IPS DF 6.9 (cell line): ENCODE measurements at regions not wholly inside any gene's neighbourhood (a gene's known extent, or its start where the extent isn't known, plus 50 kb on each side); places are given as distances from the start of the nearest gene placed in this dataset.

Experiments used
- DNase-seq: peaks from one replicate; pipeline ENCODE4 v3.0.0-alpha.2; 2013; ENCODE audit warnings: low read depth, low spot score
- H3K27ac ChIP-seq: one replicate; pipeline ENCODE4 v1.5.1; 2013; ENCODE audit warnings: low read length, control low read depth
- H3K27me3 ChIP-seq: 2 replicates; pipeline ENCODE4 v1.6.1; 2013; ENCODE audit warnings: mild to moderate bottlenecking, low read length; ENCODE audit not compliant: control insufficient read depth, insufficient read depth
- H3K36me3 ChIP-seq: 2 replicates; pipeline ENCODE4 v1.6.1; 2013; ENCODE audit warnings: low read length; ENCODE audit not compliant: control insufficient read depth, insufficient read depth
- H3K4me1 ChIP-seq: 2 replicates; pipeline ENCODE4 v1.6.1; 2013; ENCODE audit warnings: low read length; ENCODE audit not compliant: control insufficient read depth, insufficient read depth
- H3K4me3 ChIP-seq: 2 replicates; pipeline ENCODE4 v1.5.1; 2013; ENCODE audit warnings: mild to moderate bottlenecking, low read length
- H3K9me3 ChIP-seq: 2 replicates; pipeline ENCODE4 v1.6.1; 2013; ENCODE audit warnings: low read length, inconsistent platforms; ENCODE audit not compliant: control insufficient read depth, insufficient read depth
- WGBS: extraction: QIAGEN DNeasy Blood & Tissue Kit; methylation state at CpG from one replicate; pipeline ENCODE4 v1.1.7; 2013; ENCODE audit warnings: mixed read lengths, missing lambda C conversion rate; ENCODE audit not compliant: insufficient read length, insufficient coverage; 5-methylcytosine and 5-hydroxymethylcytosine counted together

GRCh38 chr19:30857966-30858490, 485.8 kb downstream of the ZNF536 start:
- WGBS, result no CpG with 5 or more reads among the region's 7 CpGs

GRCh38 chr19:30857388-30857787, 485.2 kb downstream of the ZNF536 start:
- WGBS, result no CpG with 5 or more reads among the region's 6 CpGs
- no peak overlapping the region for H3K27ac ChIP-seq
- H3K27me3 ChIP-seq, result no peaks in the 10 kb centered on the region
- no peak for DNase-seq
- H3K4me3 ChIP-seq, result no peak overlapping the region
- H3K4me1 ChIP-seq, result no peaks in the 10 kb centered on the region
- no peaks in the 10 kb centered on the region for H3K9me3 ChIP-seq
- no peaks in the 10 kb centered on the region for H3K36me3 ChIP-seq

More at GRCh38 chr19:30857966-30858490, 485.8 kb downstream of the ZNF536 start:
- H3K27ac ChIP-seq, result no peak overlapping the region
- no peaks in the 10 kb centered on the region for H3K27me3 ChIP-seq
- DNase-seq, result no peak
- H3K4me1 ChIP-seq, result no peaks in the 10 kb centered on the region
- H3K36me3 ChIP-seq, result no peaks in the 10 kb centered on the region
- H3K9me3 ChIP-seq, result no peaks in the 10 kb centered on the region
- H3K4me3 ChIP-seq, result no peak overlapping the region

- Histone ChIP-seq H3K27ac (no peak overlapping the region), H3K27me3 (no peaks in the 10 kb centered on the region), H3K4me3 (no peak overlapping the region), H3K36me3 (no peaks in the 10 kb centered on the region), H3K4me1 (no peaks in the 10 kb centered on the region), H3K9me3 (no peaks in the 10 kb centered on the region)
- DNase-seq, result no peak
- WGBS, result no CpG with 5 or more reads among the region's 3 CpGs
These were observed 484.6 kb downstream of the ZNF536 start for GRCh38 chr19:30856786-30857185.

GRCh38 chr19:30856376-30856775, 484.2 kb downstream of the ZNF536 start:
- Histone ChIP-seq H3K4me1 (no peaks in the 10 kb centered on the region), H3K27me3 (no peaks in the 10 kb centered on the region), H3K36me3 (no peaks in the 10 kb centered on the region), H3K9me3 (no peaks in the 10 kb centered on the region), H3K4me3 (no peak overlapping the region), H3K27ac (no peak overlapping the region)
- no peak for DNase-seq
- WGBS, result no CpG with 5 or more reads among the region's 3 CpGs

- no CpG with 5 or more reads among the region's 6 CpGs for WGBS
These were observed 483.3 kb downstream of the ZNF536 start for GRCh38 chr19:30855442-30855841.

GRCh38 chr19:30854661-30855060, 482.5 kb downstream of the ZNF536 start:
- no peak for DNase-seq
- Histone ChIP-seq H3K4me1 (no peaks in the 10 kb centered on the region), H3K36me3 (no peaks in the 10 kb centered on the region), H3K27me3 (no peaks in the 10 kb centered on the region), H3K9me3 (no peaks in the 10 kb centered on the region), H3K27ac (no peak overlapping the region), H3K4me3 (no peak overlapping the region)
- WGBS, result no CpG with 5 or more reads among the region's 4 CpGs

More at GRCh38 chr19:30855442-30855841, 483.3 kb downstream of the ZNF536 start:
- H3K36me3 ChIP-seq, result no peaks in the 10 kb centered on the region
- no peaks in the 10 kb centered on the region for H3K4me1 ChIP-seq
- no peak overlapping the region for H3K27ac ChIP-seq
- H3K4me3 ChIP-seq, result no peak overlapping the region
- no peaks in the 10 kb centered on the region for H3K9me3 ChIP-seq
- H3K27me3 ChIP-seq, result no peaks in the 10 kb centered on the region
- no peak for DNase-seq

- H3K36me3 ChIP-seq, result no peaks in the 10 kb centered on the region
- H3K9me3 ChIP-seq, result no peaks in the 10 kb centered on the region
- no CpG with 5 or more reads among the region's 1 CpG for WGBS
- no peaks in the 10 kb centered on the region for H3K27me3 ChIP-seq
- no peak overlapping the region for H3K27ac ChIP-seq
- no peak overlapping the region for H3K4me3 ChIP-seq
- H3K4me1 ChIP-seq, result no peaks in the 10 kb centered on the region
- DNase-seq, result no peak
These were observed 482.0 kb downstream of the ZNF536 start for GRCh38 chr19:30854207-30854606.

- WGBS, result no CpG with 5 or more reads among the region's 3 CpGs
- Histone ChIP-seq H3K36me3 (no peaks in the 10 kb centered on the region), H3K9me3 (no peaks in the 10 kb centered on the region), H3K4me3 (no peak overlapping the region), H3K27ac (no peak overlapping the region), H3K4me1 (no peaks in the 10 kb centered on the region), H3K27me3 (no peaks in the 10 kb centered on the region)
- DNase-seq, result no peak
These were observed 480.9 kb downstream of the ZNF536 start for GRCh38 chr19:30853036-30853435.

GRCh38 chr19:30852168-30852567, 480.0 kb downstream of the ZNF536 start:
- no peaks in the 10 kb centered on the region; the same call in 1 of the 2 replicates for H3K27me3 ChIP-seq
- H3K36me3 ChIP-seq, result no peaks in the 10 kb centered on the region
- H3K4me1 ChIP-seq, result no peaks in the 10 kb centered on the region
- WGBS, result no CpG with 5 or more reads among the region's 10 CpGs
- no peak overlapping the region for H3K27ac ChIP-seq
- no peak for DNase-seq
- H3K4me3 ChIP-seq, result no peak overlapping the region
- no peaks in the 10 kb centered on the region for H3K9me3 ChIP-seq

- no peaks in the 10 kb centered on the region for H3K9me3 ChIP-seq
- DNase-seq, result no peak
- no CpG with 5 or more reads among the region's 2 CpGs for WGBS
These were observed 479.5 kb downstream of the ZNF536 start for GRCh38 chr19:30851646-30852045.

More at GRCh38 chr19:30851646-30852045, 479.5 kb downstream of the ZNF536 start:
- no peak overlapping the region for H3K27ac ChIP-seq
- H3K36me3 ChIP-seq, result no peaks in the 10 kb centered on the region
- H3K4me3 ChIP-seq, result no peak overlapping the region
- no peaks in the 10 kb centered on the region for H3K4me1 ChIP-seq
- no peaks in the 10 kb centered on the region; the same call in 1 of the 2 replicates for H3K27me3 ChIP-seq
